Testis (tissue), 2 donors: ENCODE measurements at regions not wholly inside any gene's neighbourhood (a gene's known extent, or its start where the extent isn't known, plus 50 kb on each side); places are given as distances from the start of the nearest gene placed in this dataset.

Experiments used
- DNase-seq: peaks from one replicate; pipeline ENCODE4 v3.0.0-alpha.2; 2019
- H3K27ac ChIP-seq, 2 donors: fragments of 200-600 bp; sonication (generic); one replicate each; pipeline ENCODE4 v1.5.1; 2019
- H3K27me3 ChIP-seq: fragments of 200-600 bp; sonication (generic); one replicate; pipeline ENCODE4 v1.5.1; 2019
- H3K36me3 ChIP-seq: fragments of 200-600 bp; sonication (generic); one replicate; pipeline ENCODE4 v1.5.1; 2017; ENCODE audit warnings: low read depth; ENCODE audit errors: missing control alignments
- H3K4me1 ChIP-seq: fragments of 200-600 bp; sonication (generic); one replicate; pipeline ENCODE4 v1.5.1; 2019
- H3K4me3 ChIP-seq, 2 donors: fragments of 200-600 bp; sonication (generic); one replicate each; pipeline ENCODE4 v1.5.1; 2017 to 2019
- H3K9me3 ChIP-seq: fragments of 200-600 bp; sonication (generic); one replicate; pipeline ENCODE4 v1.5.1; 2017
- CTCF ChIP-seq, 3 experiments: fragments of 450-650 bp in 2 of 3; fragments of 200-600 bp in 1 of 3; sonication (generic) in 1 of 3; IDR thresholded peaks; one replicate each; pipeline ENCODE4 v1.5.1; 2016 to 2019; ENCODE audit warnings: antibody characterized with exemption in 3 of 3, mild to moderate bottlenecking in 2 of 3, moderate library complexity in 1 of 3
- POLR2A ChIP-seq: fragments of 450-650 bp; IDR thresholded peaks from one replicate; pipeline ENCODE4 v1.6.1; 2017; ENCODE audit warnings: antibody characterized with exemption, mild to moderate bottlenecking, moderate library complexity
- WGBS, 2 donors: methylation state at CpG; one replicate each; pipeline ENCODE4 v1.1.5; 2018; 5-methylcytosine and 5-hydroxymethylcytosine counted together
- intact Hi-C: fragments of 100-400 bp; cut with DNase I; formaldehyde crosslinking; loops from one replicate; pipeline ENCODE4 v1.15.1; 2023; ENCODE audit warnings: low total_unique reads

GRCh38 chr6:6943421-6943820, 164.3 kb upstream of the RREB1 start:
- intact Hi-C loops: no loop called here
- WGBS, 2 donors: 36% methylated on average over 1 of the region's 1 CpG
- DNase-seq: no peak

GRCh38 chr6:6946206-6947155, 161.3 kb upstream of the RREB1 start:
- DNase-seq: no peak
- no peaks in the 10 kb centered on the region for H3K36me3 ChIP-seq
- H3K4me3 ChIP-seq: no peak overlapping the region
- intact Hi-C loops: no loop called here
- H3K27me3 ChIP-seq: no peaks in the 10 kb centered on the region
- no peaks in the 10 kb centered on the region for H3K4me1 ChIP-seq
- 60 to 64% methylated on average over 8 of the region's 8 CpGs for WGBS, 2 donors
- H3K27ac ChIP-seq: no peak overlapping the region
- no peaks in the 10 kb centered on the region for H3K9me3 ChIP-seq
- TF ChIP-seq POLR2A (no peak), CTCF (IDR thresholded peaks at IDR 0.05) (no peak)

More at GRCh38 chr6:6943421-6943820, 164.3 kb upstream of the RREB1 start:
- Histone ChIP-seq H3K4me1 (no peaks in the 10 kb centered on the region), H3K4me3 (no peak overlapping the region), H3K36me3 (no peaks in the 10 kb centered on the region), H3K27me3 (no peaks in the 10 kb centered on the region), H3K27ac (no peak overlapping the region), H3K9me3 (no peaks in the 10 kb centered on the region)
- TF ChIP-seq CTCF (IDR thresholded peaks at IDR 0.05) (no peak), POLR2A (no peak)

- TF ChIP-seq CTCF (IDR thresholded peaks at IDR 0.05) (no peak), POLR2A (no peak)
- H3K4me1 ChIP-seq: no peaks in the 10 kb centered on the region
- WGBS, 2 donors: 63 to 78% methylated on average over 3 of the region's 3 CpGs
- intact Hi-C loops: no loop called here
- H3K27ac ChIP-seq: no peak overlapping the region
- H3K9me3 ChIP-seq: no peaks in the 10 kb centered on the region
- no peaks in the 10 kb centered on the region for H3K27me3 ChIP-seq
- no peak for DNase-seq
- no peaks in the 10 kb centered on the region for H3K36me3 ChIP-seq
- no peak overlapping the region for H3K4me3 ChIP-seq
Measured at GRCh38 chr6:6950373-6951145, 157.2 kb upstream of the RREB1 start.

- TF ChIP-seq CTCF (IDR thresholded peaks at IDR 0.05) (no peak), POLR2A (no peak)
Measured at GRCh38 chr6:6951355-6951754, 156.4 kb upstream of the RREB1 start.

More at GRCh38 chr6:6951355-6951754, 156.4 kb upstream of the RREB1 start:
- WGBS, 2 donors: 62 to 78% methylated on average over 3 of the region's 3 CpGs
- Histone ChIP-seq H3K4me1 (no peaks in the 10 kb centered on the region), H3K27ac (no peak overlapping the region), H3K36me3 (no peaks in the 10 kb centered on the region), H3K9me3 (no peaks in the 10 kb centered on the region), H3K27me3 (no peaks in the 10 kb centered on the region), H3K4me3 (no peak overlapping the region)
- intact Hi-C loops: no loop called here
- no peak for DNase-seq
